ENCODE measurements at regions not wholly inside any gene's neighbourhood (a gene's known extent, or its start where the extent isn't known, plus 50 kb on each side); places are given as distances from the start of the nearest gene placed in this dataset.

DNA sequence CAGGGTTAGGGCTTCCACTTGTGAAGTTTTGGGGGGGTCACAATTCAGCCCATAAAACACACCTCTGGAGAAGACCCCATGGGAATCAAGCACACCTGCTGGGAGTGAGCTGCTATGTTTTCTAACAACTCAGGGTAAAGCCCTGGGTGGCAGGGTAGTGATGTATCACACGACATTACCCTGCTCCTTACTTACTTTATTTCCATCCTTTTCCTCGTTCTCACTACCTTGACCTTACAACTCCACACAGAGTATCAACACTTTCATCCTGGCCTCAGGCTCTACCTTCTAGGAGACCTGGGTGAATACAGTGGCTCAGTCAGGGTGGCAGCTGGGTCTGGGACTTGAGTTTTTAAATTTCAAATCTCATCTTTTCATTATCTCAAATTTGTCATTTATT lies 290.3 kb downstream of the CYRIA start:
- TF ChIP-seq SUZ12 (IDR thresholded peaks at IDR 0.05; ENCODE audit: extremely low read depth, insufficient read depth, insufficient read length) = no peak
- TF ChIP-seq ZNF274 (IDR thresholded peaks at IDR 0.05; ENCODE audit: low read depth, low read length) = no peak
